HepG2 (cell line): ENCODE measurements at regions not wholly inside any gene's neighbourhood (a gene's known extent, or its start where the extent isn't known, plus 50 kb on each side); places are given as distances from the start of the nearest gene placed in this dataset.

Experiments used
- ATAC-seq: fragments of 200-7000 bp; cut with Tn5 transposase; 3 replicates; pipeline ENCODE4 v1.9.1; 2020; ENCODE audit warnings: mild to moderate bottlenecking, moderate library complexity
- BruUV-seq: library from RNA; stranded (reverse); fragments of 400-500 nt; replicated peaks from 2 replicates; lab custom pipeline; 2021; lab: Mats Ljungman, UMichigan
- CTCF ChIA-PET: fragments of 300-600 bp; formaldehyde crosslinking; extraction: SDS; loops from one replicate; lab custom pipeline; 2021; ENCODE audit warnings: low total read pairs, inconsistent platforms, low intra/inter-chr PET ratio; lab: Yijun Ruan, JAX
- POLR2A ChIA-PET: fragments of 350-600 bp; sonication (Branson Sonifier 250); formaldehyde crosslinking; loops from one replicate; lab custom pipeline; 2020; ENCODE audit warnings: antibody characterized with exemption, inconsistent platforms; lab: Yijun Ruan, JAX
- DNase-seq: peaks from one replicate; pipeline ENCODE4 v3.0.0-alpha.2; 2015; ENCODE audit warnings: low spot score
- FAIRE-seq: peaks from 3 replicates; lab custom pipeline; 2011; peaks lifted over from hg19 to GRCh38; lab: Jason Lieb, UNC
- H2AFZ ChIP-seq: one replicate; pipeline ENCODE4 v1.6.1; 2011; ENCODE audit warnings: low read length, inconsistent platforms
- H3K27ac ChIP-seq: fragments of 300-600 bp; 3 replicates; pipeline ENCODE4 v1.8.0; 2011; ENCODE audit warnings: mixed run types, mild to moderate bottlenecking, mixed read lengths, low read length, inconsistent platforms; ENCODE audit not compliant: insufficient read depth; ENCODE audit errors: extremely low read length
- H3K27me3 ChIP-seq, 2 experiments: fragments of 200-600 bp in 1 of 2; 2 replicates in 1 of 2; 3 replicates in 1 of 2; pipeline versions ENCODE4 v1.6.0 to v1.8.0; 2011; ENCODE audit warnings: low read length in 2 of 2, mild to moderate bottlenecking in 2 of 2, moderate library complexity in 2 of 2, inconsistent platforms in 1 of 2; ENCODE audit not compliant: insufficient read depth in 2 of 2, control insufficient read depth in 1 of 2
- H3K36me3 ChIP-seq, 2 experiments: fragments of 200-600 bp in 1 of 2; replicated peaks in 1 of 2; 2 replicates in 1 of 2; 3 replicates in 1 of 2; pipeline versions ENCODE4 v1.5.1 to v1.8.0; 2011; ENCODE audit warnings: low read length in 2 of 2, inconsistent platforms in 1 of 2; ENCODE audit not compliant: insufficient read depth in 2 of 2, control insufficient read depth in 1 of 2
- H3K4me1 ChIP-seq: 2 replicates; pipeline ENCODE4 v1.5.1; 2012; ENCODE audit warnings: low read length, inconsistent platforms; ENCODE audit not compliant: insufficient read depth
- H3K4me2 ChIP-seq: 2 replicates; pipeline ENCODE4 v1.6.0; 2011; ENCODE audit warnings: low read depth, low read length, inconsistent platforms
- H3K4me3 ChIP-seq, 3 experiments: fragments of 200-600 bp in 1 of 3; sonication (generic), shearing (Covaris generic) in 1 of 3; replicated peaks in 1 of 3; 2 replicates each; pipeline ENCODE4 v1.5.1; 2011 to 2016; ENCODE audit warnings: low read length in 3 of 3, inconsistent platforms in 2 of 3, low read depth in 2 of 3, mild to moderate bottlenecking in 2 of 3, control low read depth in 1 of 3, mixed read lengths in 1 of 3; ENCODE audit not compliant: insufficient read depth in 1 of 3
- H3K79me2 ChIP-seq: one replicate; pipeline ENCODE4 v1.6.1; 2011; ENCODE audit warnings: low read length, inconsistent platforms; ENCODE audit not compliant: insufficient read depth
- H3K9ac ChIP-seq: 2 replicates; pipeline ENCODE4 v1.6.0; 2011; ENCODE audit warnings: mild to moderate bottlenecking, low read depth, low read length, inconsistent platforms; ENCODE audit not compliant: insufficient read depth
- H3K9me3 ChIP-seq: 2 replicates; pipeline ENCODE4 v1.5.1; 2012; ENCODE audit warnings: mild to moderate bottlenecking, low read length
- H4K20me1 ChIP-seq: 2 replicates; pipeline ENCODE4 v1.6.0; 2011; ENCODE audit warnings: inconsistent platforms, mild to moderate bottlenecking, low read length, moderate library complexity; ENCODE audit not compliant: insufficient read depth
- NR2F2 ChIP-seq: IDR thresholded peaks from 2 replicates; pipeline ENCODE4 v1.6.1; 2012; ENCODE audit warnings: low read depth, inconsistent platforms, borderline replicate concordance
- POGZ ChIP-seq: sonication (generic); formaldehyde crosslinking; IDR thresholded peaks from 2 replicates; pipeline ENCODE4 v1.4.0; 2020; ENCODE audit warnings: mild to moderate bottlenecking, missing genetic modification reagents
- ZBTB38 ChIP-seq: sonication (generic); formaldehyde crosslinking; IDR thresholded peaks from 2 replicates; pipeline ENCODE4 v1.5.1; 2020; ENCODE audit warnings: mild to moderate bottlenecking, missing genetic modification reagents
- ZNF577 ChIP-seq: sonication (generic); formaldehyde crosslinking; IDR thresholded peaks from 2 replicates; pipeline ENCODE4 v1.4.0; 2020; ENCODE audit warnings: mild to moderate bottlenecking, low read depth, missing genetic modification reagents, borderline replicate concordance
- ZNF75D ChIP-seq: sonication (generic); formaldehyde crosslinking; IDR thresholded peaks from 2 replicates; pipeline ENCODE4 v1.8.1; 2023; ENCODE audit warnings: missing genetic modification reagents, mild to moderate bottlenecking, borderline replicate concordance
- WGBS: methylation state at CpG from one replicate; pipeline ENCODE4 v1.1.6; 2017; ENCODE audit warnings: low lambda C conversion rate; 5-methylcytosine and 5-hydroxymethylcytosine counted together
- in situ Hi-C: cut with HindIII; loops from 2 replicates; pipeline ENCODE4 v1.10.0; 2017; ENCODE audit warnings: low pct_unique_long_range_greater_than_20kb; ENCODE audit not compliant: extremely low pct_ligation_motif_present
- intact Hi-C: fragments of 100-400 bp; cut with micrococcal nuclease; formaldehyde crosslinking; loops from one replicate; pipeline ENCODE4 v1.10.0; 2022; ENCODE audit not compliant: unreplicated experiment
- TF ChIP-seq, protein P1 (sequence below): sonication (generic); formaldehyde crosslinking; IDR thresholded peaks from 2 replicates; pipeline ENCODE4 v1.4.0; 2020; ENCODE audit warnings: mild to moderate bottlenecking, missing genetic modification reagents
- TF ChIP-seq, protein P2 (sequence below), 2 experiments: sonication (generic) in 1 of 2; formaldehyde crosslinking in 1 of 2; IDR thresholded peaks; 2 replicates each; pipeline versions ENCODE4 v1.4.0 to v1.6.1; 2018 to 2020; ENCODE audit warnings: missing genetic modification reagents in 2 of 2, borderline replicate concordance in 1 of 2, low read depth in 1 of 2, mild to moderate bottlenecking in 1 of 2, missing biosample characterization in 1 of 2
- TF ChIP-seq, protein P3 (sequence below): sonication (generic); formaldehyde crosslinking; IDR thresholded peaks from 2 replicates; pipeline ENCODE4 v1.5.0; 2020; ENCODE audit warnings: missing genetic modification reagents
- TF ChIP-seq, protein P4 (sequence below): sonication (generic); formaldehyde crosslinking; conservative IDR thresholded peaks from 2 replicates; pipeline ENCODE4 v1.8.0; 2022; ENCODE audit warnings: mild to moderate bottlenecking, moderate library complexity, missing genetic modification reagents

DNA sequence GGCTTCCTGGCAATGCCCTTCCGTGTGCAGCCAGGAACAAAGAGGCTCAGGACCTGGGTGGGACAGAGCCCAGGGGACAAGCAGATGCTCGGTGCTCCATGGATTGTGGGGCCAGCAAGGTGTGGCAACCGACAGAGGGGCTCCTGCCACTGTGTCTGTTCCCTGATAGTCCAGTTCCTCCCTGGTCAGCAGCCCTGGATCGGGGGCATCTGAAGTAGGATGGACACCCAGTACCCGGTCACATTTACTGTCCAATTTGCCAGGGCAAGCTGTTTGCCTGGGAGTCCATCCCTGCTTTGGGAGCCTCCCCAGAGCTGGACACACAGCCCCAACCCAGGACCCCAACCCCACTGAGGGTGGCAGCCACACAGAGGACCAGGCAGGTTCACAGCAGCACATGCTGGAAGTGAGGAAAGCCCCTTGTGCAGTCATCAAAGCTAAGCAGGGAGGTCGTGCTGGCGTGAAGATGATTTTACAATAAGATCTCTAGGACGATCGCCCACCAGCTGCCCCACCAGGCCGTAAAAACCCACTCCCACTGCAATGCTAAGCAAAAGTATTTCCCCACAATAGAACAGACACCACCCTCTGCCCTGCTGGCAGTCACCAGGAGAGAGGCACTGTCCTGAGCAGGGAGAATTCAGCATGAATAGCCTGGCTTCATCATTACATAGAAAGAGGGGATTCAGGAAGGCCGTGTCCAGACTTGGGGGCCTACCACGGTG lies 141.7 kb downstream of the NDUFA10 start:
- Histone ChIP-seq H3K9me3 (peaks cover 18% of the 10 kb centered on the region), H3K27me3 (peaks cover 3 to 7% of the 10 kb centered on the region in 2 experiments; a peak in 2 of 5 replicates), H4K20me1 (no peaks in the 10 kb centered on the region), H3K4me3 (no peak overlapping the region), H3K27ac (no peak overlapping the region), H3K4me1 (no peaks in the 10 kb centered on the region), H3K36me3 (no peaks in the 10 kb centered on the region), H3K4me2 (no peak overlapping the region), H3K9ac (no peak overlapping the region), H3K79me2 (no peaks in the 10 kb centered on the region), H2AFZ (no peak overlapping the region)
- no peak for FAIRE-seq
- POLR2A ChIA-PET, result no interaction called here
- WGBS, result 2% methylated on average over 7 of the region's 12 CpGs
- intact Hi-C loops (loop anchor here (10.0 kb wide), 1 partner anchor 849 kb away; no protein-coding TSS in a partner anchor), in situ Hi-C loops (no loop called here)
- CTCF ChIA-PET, result no interaction called here
- TF ChIP-seq, protein P1, sequence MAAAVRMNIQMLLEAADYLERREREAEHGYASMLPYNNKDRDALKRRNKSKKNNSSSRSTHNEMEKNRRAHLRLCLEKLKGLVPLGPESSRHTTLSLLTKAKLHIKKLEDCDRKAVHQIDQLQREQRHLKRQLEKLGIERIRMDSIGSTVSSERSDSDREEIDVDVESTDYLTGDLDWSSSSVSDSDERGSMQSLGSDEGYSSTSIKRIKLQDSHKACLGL (CRISPR knock-in tag), result no peak
- TF ChIP-seq NR2F2 (no peak), ZNF577 (CRISPR knock-in tag) (no peak), ZBTB38 (CRISPR knock-in tag) (no peak), POGZ (CRISPR knock-in tag) (no peak), ZNF75D (CRISPR knock-in tag) (no peak)
- TF ChIP-seq, protein P2, sequence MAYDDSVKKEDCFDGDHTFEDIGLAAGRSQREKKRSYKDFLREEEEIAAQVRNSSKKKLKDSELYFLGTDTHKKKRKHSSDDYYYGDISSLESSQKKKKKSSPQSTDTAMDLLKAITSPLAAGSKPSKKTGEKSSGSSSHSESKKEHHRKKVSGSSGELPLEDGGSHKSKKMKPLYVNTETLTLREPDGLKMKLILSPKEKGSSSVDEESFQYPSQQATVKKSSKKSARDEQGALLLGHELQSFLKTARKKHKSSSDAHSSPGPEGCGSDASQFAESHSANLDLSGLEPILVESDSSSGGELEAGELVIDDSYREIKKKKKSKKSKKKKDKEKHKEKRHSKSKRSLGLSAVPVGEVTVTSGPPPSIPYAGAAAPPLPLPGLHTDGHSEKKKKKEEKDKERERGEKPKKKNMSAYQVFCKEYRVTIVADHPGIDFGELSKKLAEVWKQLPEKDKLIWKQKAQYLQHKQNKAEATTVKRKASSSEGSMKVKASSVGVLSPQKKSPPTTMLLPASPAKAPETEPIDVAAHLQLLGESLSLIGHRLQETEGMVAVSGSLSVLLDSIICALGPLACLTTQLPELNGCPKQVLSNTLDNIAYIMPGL (CRISPR knock-in tag; IDR thresholded peaks at IDR 0.05; ENCODE audit: borderline replicate concordance in 1 of 2, low read depth in 1 of 2), result no peak
- TF ChIP-seq, protein P3, sequence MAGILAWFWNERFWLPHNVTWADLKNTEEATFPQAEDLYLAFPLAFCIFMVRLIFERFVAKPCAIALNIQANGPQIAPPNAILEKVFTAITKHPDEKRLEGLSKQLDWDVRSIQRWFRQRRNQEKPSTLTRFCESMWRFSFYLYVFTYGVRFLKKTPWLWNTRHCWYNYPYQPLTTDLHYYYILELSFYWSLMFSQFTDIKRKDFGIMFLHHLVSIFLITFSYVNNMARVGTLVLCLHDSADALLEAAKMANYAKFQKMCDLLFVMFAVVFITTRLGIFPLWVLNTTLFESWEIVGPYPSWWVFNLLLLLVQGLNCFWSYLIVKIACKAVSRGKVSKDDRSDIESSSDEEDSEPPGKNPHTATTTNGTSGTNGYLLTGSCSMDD, result no peak
- TF ChIP-seq, protein P4, sequence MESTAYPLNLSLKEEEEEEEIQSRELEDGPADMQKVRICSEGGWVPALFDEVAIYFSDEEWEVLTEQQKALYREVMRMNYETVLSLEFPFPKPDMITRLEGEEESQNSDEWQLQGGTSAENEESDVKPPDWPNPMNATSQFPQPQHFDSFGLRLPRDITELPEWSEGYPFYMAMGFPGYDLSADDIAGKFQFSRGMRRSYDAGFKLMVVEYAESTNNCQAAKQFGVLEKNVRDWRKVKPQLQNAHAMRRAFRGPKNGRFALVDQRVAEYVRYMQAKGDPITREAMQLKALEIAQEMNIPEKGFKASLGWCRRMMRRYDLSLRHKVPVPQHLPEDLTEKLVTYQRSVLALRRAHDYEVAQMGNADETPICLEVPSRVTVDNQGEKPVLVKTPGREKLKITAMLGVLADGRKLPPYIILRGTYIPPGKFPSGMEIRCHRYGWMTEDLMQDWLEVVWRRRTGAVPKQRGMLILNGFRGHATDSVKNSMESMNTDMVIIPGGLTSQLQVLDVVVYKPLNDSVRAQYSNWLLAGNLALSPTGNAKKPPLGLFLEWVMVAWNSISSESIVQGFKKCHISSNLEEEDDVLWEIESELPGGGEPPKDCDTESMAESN (CRISPR knock-in tag), result no peak
- ATAC-seq, result no peak
- BruUV-seq, result no TSS peak
- no peak for DNase-seq
